T-cell (primary cell): ENCODE measurements at regions not wholly inside any gene's neighbourhood (a gene's known extent, or its start where the extent isn't known, plus 50 kb on each side); places are given as distances from the start of the nearest gene placed in this dataset.

Experiments used
- ATAC-seq, 4 experiments: fragments of 200-7000 bp in 3 of 4; fragments of 150-1000 bp in 1 of 4; cut with Tn5 transposase; replicated peaks in 1 of 4; 1 replicate in 3 of 4; 2 replicates in 1 of 4; pipeline ENCODE4 v1.10.0; 2021; ENCODE audit warnings: moderate library complexity in 3 of 4, mild to moderate bottlenecking in 2 of 4, moderate number of reproducible peaks in 1 of 4
- CTCF ChIA-PET, 2 donors: fragments of 300-600 bp; sonication (Branson Sonifier 250); formaldehyde crosslinking; loops; one replicate each; lab custom pipeline; 2022; ENCODE audit warnings: antibody characterized with exemption in 2 of 2; lab: Charles Lee
- POLR2A ChIA-PET, 2 donors: fragments of 300-600 bp; sonication (Branson Sonifier 250); formaldehyde crosslinking; loops; one replicate each; lab custom pipeline; 2022; ENCODE audit warnings: antibody characterized with exemption in 2 of 2; lab: Charles Lee
- DNase-seq, 35 experiments: peaks; one replicate each; pipeline versions ENCODE4 v3.0.0 to v3.0.0-alpha.2; 2013 to 2023
- H3K27ac ChIP-seq: one replicate; pipeline ENCODE4 v1.5.1; 2013; ENCODE audit warnings: low read length
- H3K27me3 ChIP-seq, 2 experiments: replicated peaks in 1 of 2; 1 replicate in 1 of 2; 2 replicates in 1 of 2; pipeline versions ENCODE4 v1.6.1 to v1.7.0; 2013; ENCODE audit warnings: low read length in 1 of 2, mixed read lengths in 1 of 2; ENCODE audit not compliant: control insufficient read depth in 2 of 2, insufficient read depth in 2 of 2; ENCODE audit errors: extremely low read depth in 1 of 2
- H3K36me3 ChIP-seq, 2 donors: 1 replicate in 1 of 2; 2 replicates in 1 of 2; pipeline versions ENCODE4 v1.6.1 to v1.7.0; 2013; ENCODE audit warnings: low read length in 1 of 2; ENCODE audit not compliant: control insufficient read depth in 2 of 2, insufficient read depth in 1 of 2; ENCODE audit errors: extremely low read depth in 1 of 2
- H3K4me1 ChIP-seq, 2 experiments: 1 replicate in 1 of 2; 2 replicates in 1 of 2; pipeline versions ENCODE4 v1.6.1 to v1.7.0; 2013; ENCODE audit warnings: low read length in 2 of 2, mixed read lengths in 1 of 2; ENCODE audit not compliant: insufficient read depth in 2 of 2, control insufficient read depth in 1 of 2; ENCODE audit errors: extremely low read depth in 1 of 2
- H3K4me3 ChIP-seq, 2 donors: 1 replicate in 1 of 2; 2 replicates in 1 of 2; pipeline versions ENCODE4 v1.5.1 to v1.7.0; 2013; ENCODE audit warnings: mild to moderate bottlenecking in 2 of 2, low read length in 1 of 2, moderate library complexity in 1 of 2; ENCODE audit not compliant: control insufficient read depth in 1 of 2; ENCODE audit errors: extremely low read depth in 1 of 2
- H3K9me3 ChIP-seq: 2 replicates; pipeline ENCODE4 v1.7.0; 2013
- H3K27ac Mint-ChIP-seq, 2 donors: one replicate each; pipeline ENCODE4 v1.8.0; 2020 to 2021; ENCODE audit warnings: mild to moderate bottlenecking in 2 of 2, mixed read lengths in 2 of 2
- H3K27me3 Mint-ChIP-seq, 2 donors: one replicate each; pipeline ENCODE4 v1.8.0; 2021 to 2022; ENCODE audit warnings: mixed read lengths in 2 of 2
- H3K36me3 Mint-ChIP-seq: one replicate; pipeline ENCODE4 v1.8.0; 2021; ENCODE audit warnings: mixed read lengths
- H3K4me1 Mint-ChIP-seq, 3 donors: one replicate each; pipeline ENCODE4 v1.8.0; 2020 to 2022; ENCODE audit warnings: mixed read lengths in 3 of 3, mild to moderate bottlenecking in 1 of 3
- H3K4me3 Mint-ChIP-seq, 3 donors: one replicate each; pipeline ENCODE4 v1.8.0; 2020 to 2022; ENCODE audit warnings: mild to moderate bottlenecking in 3 of 3, mixed read lengths in 3 of 3, moderate library complexity in 3 of 3
- H3K9me3 Mint-ChIP-seq, 3 donors: one replicate each; pipeline ENCODE4 v1.8.0; 2020 to 2022; ENCODE audit warnings: mixed read lengths in 3 of 3
- WGBS: methylation state at CpG from one replicate; pipeline ENCODE4 v1.1.5; 2013; ENCODE audit warnings: missing lambda C conversion rate; ENCODE audit not compliant: insufficient coverage; 5-methylcytosine and 5-hydroxymethylcytosine counted together

GRCh38 chr11:122556605-122557004, 98.9 kb upstream of the UBASH3B start:
- Mint-ChIP-seq H3K27me3 (peaks cover 19 to 26% of the 10 kb centered on the region in 2 donors), H3K36me3 (no peaks in the 10 kb centered on the region), H3K9me3 (no peaks in the 10 kb centered on the region), H3K4me1 (no peaks in the 10 kb centered on the region), H3K27ac (no peak overlapping the region), H3K4me3 (peak overlapping the region in 1 of 3 donors; percentile 56)
- H3K4me1 ChIP-seq, result no peaks in the 10 kb centered on the region
- peak in 14 of 35 experiments; percentile 2 to 55 (median 16) for DNase-seq
- no peak overlapping the region for H3K27ac ChIP-seq
- 65% methylated on average over 29 of the region's 34 CpGs for WGBS
- peak in 2 of 4 experiments; percentile 55 to 88 for ATAC-seq
- H3K27me3 ChIP-seq, result peaks cover 0 to 18% of the 10 kb centered on the region in 2 experiments
- ChIA-PET CTCF (no interaction called here), POLR2A (no interaction called here)
- H3K4me3 ChIP-seq, result no peak overlapping the region
- H3K9me3 ChIP-seq, result no peaks in the 10 kb centered on the region
- no peaks in the 10 kb centered on the region for H3K36me3 ChIP-seq

- Mint-ChIP-seq H3K36me3 (no peaks in the 10 kb centered on the region), H3K4me3 (no peak overlapping the region)
Observed at GRCh38 chr11:122538060-122538459, 117.5 kb upstream of the UBASH3B start.

GRCh38 chr11:122524898-122525297, 130.6 kb upstream of the UBASH3B start:
- ChIA-PET CTCF (no interaction called here), POLR2A (no interaction called here)
- no CpG with 5 or more reads among the region's 2 CpGs for WGBS
- Histone ChIP-seq H3K27ac (no peak overlapping the region), H3K4me3 (no peak overlapping the region), H3K27me3 (peaks cover 0 to 2% of the 10 kb centered on the region in 2 experiments), H3K9me3 (no peaks in the 10 kb centered on the region), H3K4me1 (no peaks in the 10 kb centered on the region), H3K36me3 (no peaks in the 10 kb centered on the region)
- DNase-seq (no peak), ATAC-seq (no peak)
- no peak overlapping the region for H3K27ac Mint-ChIP-seq
- no peaks in the 10 kb centered on the region for H3K36me3 Mint-ChIP-seq
- H3K4me3 Mint-ChIP-seq, result no peak overlapping the region
- H3K9me3 Mint-ChIP-seq, result peaks cover 0 to 4% (median 0%) of the 10 kb centered on the region in 3 donors
- H3K27me3 Mint-ChIP-seq, result peaks cover 20 to 40% of the 10 kb centered on the region in 2 donors
- H3K4me1 Mint-ChIP-seq, result no peaks in the 10 kb centered on the region

More at GRCh38 chr11:122538060-122538459, 117.5 kb upstream of the UBASH3B start:
- ATAC-seq, result no peak
- no CpG with 5 or more reads among the region's 3 CpGs for WGBS
- no peak overlapping the region for H3K4me3 ChIP-seq
- POLR2A ChIA-PET, result no interaction called here
- DNase-seq, result no peak
- Mint-ChIP-seq H3K4me1 (no peaks in the 10 kb centered on the region), H3K27me3 (peaks cover 0 to 5% of the 10 kb centered on the region in 2 donors), H3K9me3 (peaks cover 18 to 48% (median 22%) of the 10 kb centered on the region in 3 donors), H3K27ac (no peak overlapping the region)
- H3K27me3 ChIP-seq, result peaks cover 0 to 10% of the 10 kb centered on the region in 2 experiments
- H3K4me1 ChIP-seq, result no peaks in the 10 kb centered on the region
- H3K27ac ChIP-seq, result no peak overlapping the region
- CTCF ChIA-PET, result no interaction called here
- no peaks in the 10 kb centered on the region for H3K9me3 ChIP-seq
- no peaks in the 10 kb centered on the region for H3K36me3 ChIP-seq

- H3K27ac ChIP-seq, result no peak overlapping the region
- ATAC-seq, result no peak
- ChIA-PET CTCF (no interaction called here), POLR2A (no interaction called here)
- no peak for DNase-seq
- Mint-ChIP-seq H3K27ac (no peak overlapping the region), H3K4me1 (no peaks in the 10 kb centered on the region), H3K4me3 (no peak overlapping the region), H3K27me3 (peaks cover 17 to 38% of the 10 kb centered on the region in 2 donors), H3K36me3 (no peaks in the 10 kb centered on the region), H3K9me3 (peaks cover 0 to 4% (median 0%) of the 10 kb centered on the region in 3 donors)
- H3K27me3 ChIP-seq, result peaks cover 0 to 4% of the 10 kb centered on the region in 2 experiments
- 20% methylated on average over 3 of the region's 10 CpGs for WGBS
- no peak overlapping the region for H3K4me3 ChIP-seq
- no peaks in the 10 kb centered on the region for H3K9me3 ChIP-seq
- H3K36me3 ChIP-seq, result no peaks in the 10 kb centered on the region
- H3K4me1 ChIP-seq, result no peaks in the 10 kb centered on the region
Observed at GRCh38 chr11:122523846-122524805, 131.4 kb upstream of the UBASH3B start.

- WGBS, result 88% methylated on average over 1 of the region's 2 CpGs
- H3K4me1 ChIP-seq, result no peaks in the 10 kb centered on the region
- H3K36me3 ChIP-seq, result no peaks in the 10 kb centered on the region
- H3K27me3 ChIP-seq, result peaks cover 0 to 4% of the 10 kb centered on the region in 2 experiments
- Mint-ChIP-seq H3K27me3 (peaks cover 14 to 19% of the 10 kb centered on the region in 2 donors), H3K4me1 (no peaks in the 10 kb centered on the region), H3K36me3 (no peaks in the 10 kb centered on the region), H3K27ac (no peak overlapping the region), H3K9me3 (no peaks in the 10 kb centered on the region), H3K4me3 (no peak overlapping the region)
- ChIA-PET CTCF (no interaction called here), POLR2A (no interaction called here)
- H3K4me3 ChIP-seq, result no peak overlapping the region
- H3K9me3 ChIP-seq, result no peaks in the 10 kb centered on the region
- DNase-seq (no peak), ATAC-seq (no peak)
- H3K27ac ChIP-seq, result no peak overlapping the region
Observed at GRCh38 chr11:122521626-122522025, 133.9 kb upstream of the UBASH3B start.

GRCh38 chr11:122517403-122518379, 137.8 kb upstream of the UBASH3B start:
- Mint-ChIP-seq H3K27ac (no peak overlapping the region), H3K36me3 (no peaks in the 10 kb centered on the region), H3K27me3 (peaks cover 6 to 14% of the 10 kb centered on the region in 2 donors), H3K4me1 (no peaks in the 10 kb centered on the region), H3K4me3 (no peak overlapping the region), H3K9me3 (no peaks in the 10 kb centered on the region)
- Histone ChIP-seq H3K9me3 (no peaks in the 10 kb centered on the region), H3K27me3 (peaks cover 0 to 2% of the 10 kb centered on the region in 2 experiments), H3K4me1 (no peaks in the 10 kb centered on the region), H3K36me3 (no peaks in the 10 kb centered on the region), H3K4me3 (no peak overlapping the region), H3K27ac (no peak overlapping the region)
- no peak for DNase-seq
- ChIA-PET POLR2A (no interaction called here), CTCF (no interaction called here)
- no peak for ATAC-seq
- 75% methylated on average over 2 of the region's 4 CpGs for WGBS
